K562 (cell line): ENCODE measurements at regions not wholly inside any gene's neighbourhood (a gene's known extent, or its start where the extent isn't known, plus 50 kb on each side); places are given as distances from the start of the nearest gene placed in this dataset.
A peak's percentile ranks its signal among the peaks of the same experiment; 100 is the strongest.

Experiments used
- ATAC-seq: fragments of 200-7000 bp; cut with Tn5 transposase; 3 replicates; pipeline ENCODE4 v1.9.1; 2020; ENCODE audit warnings: moderate library complexity
- BruUV-seq: library from RNA; stranded (reverse); fragments of 400-500 nt; replicated peaks from 2 replicates; lab custom pipeline; 2021; lab: Mats Ljungman, UMichigan
- CTCF ChIA-PET: fragments of 300-600 bp; formaldehyde crosslinking; extraction: SDS; loops from one replicate; lab custom pipeline; 2021; ENCODE audit warnings: low intra/inter-chr PET ratio; lab: Yijun Ruan, JAX
- POLR2A ChIA-PET: fragments of 300-600, 350-650 bp; sonication (Branson Sonifier 250); formaldehyde crosslinking; extraction: SDS; loops from one replicate; lab custom pipeline; 2021; ENCODE audit warnings: antibody characterized with exemption, inconsistent platforms; lab: Yijun Ruan, JAX
- DNase-seq, 4 experiments: peaks; one replicate each; pipeline versions ENCODE4 v3.0.0 to v3.0.0-alpha.2; 2011 to 2018; ENCODE audit warnings: low spot score in 3 of 4, mixed read lengths in 3 of 4; ENCODE audit errors: extremely low read depth in 1 of 4
- FAIRE-seq: peaks from 2 replicates; lab custom pipeline; 2011; peaks lifted over from hg19 to GRCh38; lab: Jason Lieb, UNC
- H2AFZ ChIP-seq: 2 replicates; pipeline ENCODE4 v1.6.0; 2011; ENCODE audit warnings: low read depth, low read length, control low read depth, inconsistent platforms
- H3K27ac ChIP-seq: fragments of 200-600 bp; 3 replicates; pipeline ENCODE4 v1.8.0; 2011; ENCODE audit warnings: low read depth, mild to moderate bottlenecking, control low read depth, inconsistent platforms, low read length, moderate library complexity, mixed read lengths; ENCODE audit errors: extremely low read depth
- H3K27me3 ChIP-seq, 2 experiments: fragments of 300-600 bp in 1 of 2; 2 replicates in 1 of 2; 3 replicates in 1 of 2; pipeline versions ENCODE4 v1.6.0 to v1.8.0; 2011; ENCODE audit warnings: inconsistent platforms in 2 of 2, low read length in 2 of 2, mild to moderate bottlenecking in 1 of 2, mixed read lengths in 1 of 2, moderate library complexity in 1 of 2; ENCODE audit not compliant: control insufficient read depth in 2 of 2, insufficient read depth in 2 of 2
- H3K36me3 ChIP-seq: fragments of 300-600 bp; 3 replicates; pipeline ENCODE4 v1.8.0; 2011; ENCODE audit warnings: mild to moderate bottlenecking, low read length, inconsistent platforms; ENCODE audit not compliant: control insufficient read depth, insufficient read depth
- H3K4me1 ChIP-seq, 2 experiments: fragments of 200-600 bp in 1 of 2; replicated peaks in 1 of 2; 2 replicates in 1 of 2; 3 replicates in 1 of 2; pipeline versions ENCODE4 v1.5.1 to v1.8.0; 2011; ENCODE audit warnings: inconsistent platforms in 2 of 2, low read length in 2 of 2, mild to moderate bottlenecking in 1 of 2, mixed read lengths in 1 of 2, moderate library complexity in 1 of 2; ENCODE audit not compliant: control insufficient read depth in 2 of 2, insufficient read depth in 2 of 2
- H3K4me2 ChIP-seq: 2 replicates; pipeline ENCODE4 v1.6.1; 2011; ENCODE audit warnings: low read length, control low read depth, inconsistent platforms, mixed read lengths; ENCODE audit not compliant: insufficient read depth
- H3K4me3 ChIP-seq: fragments of 200-600 bp; sonication (generic), shearing (Covaris generic); 2 replicates; pipeline ENCODE4 v1.5.1; 2016; ENCODE audit warnings: control low read depth, inconsistent platforms
- H3K79me2 ChIP-seq: fragments of 200-600 bp; 3 replicates; pipeline ENCODE4 v1.8.0; 2011; ENCODE audit warnings: low read length, inconsistent platforms; ENCODE audit not compliant: control insufficient read depth, insufficient read depth
- H3K9ac ChIP-seq, 2 experiments: 2 replicates each; pipeline versions ENCODE4 v1.6.0 to v1.6.1; 2011; ENCODE audit warnings: low read depth in 2 of 2, low read length in 2 of 2, control low read depth in 1 of 2, inconsistent platforms in 1 of 2, mild to moderate bottlenecking in 1 of 2, mixed read lengths in 1 of 2; ENCODE audit not compliant: insufficient read depth in 1 of 2
- H3K9me1 ChIP-seq: one replicate; pipeline ENCODE4 v1.6.0; 2011; ENCODE audit warnings: inconsistent platforms, mild to moderate bottlenecking, low read length, moderate library complexity; ENCODE audit not compliant: control insufficient read depth, insufficient read depth
- H3K9me3 ChIP-seq: replicated peaks from 2 replicates; pipeline ENCODE4 v1.5.1; 2011; ENCODE audit warnings: low read depth, low read length, inconsistent platforms; ENCODE audit not compliant: control insufficient read depth, insufficient read depth
- H4K20me1 ChIP-seq: replicated peaks from 2 replicates; pipeline ENCODE4 v1.6.1; 2011; ENCODE audit warnings: low read length, inconsistent platforms, mixed read lengths; ENCODE audit not compliant: control insufficient read depth, insufficient read depth
- EHMT2 ChIP-seq: fragments of 450-650 bp; IDR thresholded peaks from 2 replicates; pipeline ENCODE4 v1.6.1; 2018; ENCODE audit warnings: antibody characterized with exemption
- HDAC3 ChIP-seq: fragments of 450-650 bp; IDR thresholded peaks from 2 replicates; pipeline ENCODE4 v1.6.1; 2018; ENCODE audit warnings: borderline replicate concordance, mild to moderate bottlenecking, moderate library complexity; ENCODE audit not compliant: partially characterized antibody
- HNRNPUL1 ChIP-seq: fragments of 200-400 bp; formaldehyde crosslinking; IDR thresholded peaks from 2 replicates; pipeline ENCODE4 v1.6.1; 2017; ENCODE audit warnings: low read length
- IFI16 ChIP-seq: fragments of 250-450 bp; sonication (Bioruptor Pico); IDR thresholded peaks from 2 replicates; pipeline ENCODE4 v2.1.2; 2022; ENCODE audit warnings: mild to moderate bottlenecking, inconsistent platforms
- PTBP1 ChIP-seq: fragments of 200-400 bp; formaldehyde crosslinking; IDR thresholded peaks from 2 replicates; pipeline ENCODE4 v1.6.1; 2017; ENCODE audit warnings: low read depth, low read length
- THRAP3 ChIP-seq: fragments of 450-650 bp; IDR thresholded peaks from 2 replicates; pipeline ENCODE4 v1.6.1; 2016; ENCODE audit warnings: mild to moderate bottlenecking, inconsistent platforms, borderline replicate concordance
- ZEB2 ChIP-seq: fragments of 450-650 bp; IDR thresholded peaks from 2 replicates; pipeline ENCODE4 v1.6.1; 2016
- ZNF644 ChIP-seq: fragments of 200-800 bp; sonication (Bioruptor generic); IDR thresholded peaks from 2 replicates; pipeline ENCODE4 v1.6.1; 2016; ENCODE audit warnings: low read depth, missing genetic modification characterization, missing compliant biosample characterization
- WGBS: fragments of 100-300 bp; shearing (Covaris generic); methylation state at CpG from one replicate; pipeline ENCODE4 v1.1.6; 2016; ENCODE audit warnings: low coverage, mixed read lengths; ENCODE audit not compliant: insufficient coverage; ENCODE audit errors: missing lambda C conversion rate; 5-methylcytosine and 5-hydroxymethylcytosine counted together
- in situ Hi-C: fragments of 300-500 bp; cut with MboI; formaldehyde crosslinking; loops from 4 replicates; pipeline ENCODE4 v1.15.0; 2018; ENCODE audit warnings: inconsistent platforms, mixed read lengths
- intact Hi-C: fragments of 100-400 bp; cut with micrococcal nuclease; formaldehyde crosslinking; loops from 2 replicates; pipeline ENCODE4 v1.14.2; 2022
- TF ChIP-seq, protein P1 (sequence below): fragments of 450-650 bp; formaldehyde crosslinking; IDR thresholded peaks from 2 replicates; pipeline ENCODE4 v1.4.0; 2020; ENCODE audit warnings: mild to moderate bottlenecking, moderate library complexity
- TF ChIP-seq, protein P2 (sequence below): fragments of 450-650 bp; formaldehyde crosslinking; IDR thresholded peaks from 2 replicates; pipeline ENCODE4 v1.4.0; 2022; ENCODE audit warnings: mild to moderate bottlenecking, moderate library complexity
- TF ChIP-seq, protein P3 (sequence below): sonication (generic); formaldehyde crosslinking; IDR thresholded peaks from 2 replicates; pipeline ENCODE4 v1.8.0; 2022; ENCODE audit warnings: mild to moderate bottlenecking, missing genetic modification reagents

DNA sequence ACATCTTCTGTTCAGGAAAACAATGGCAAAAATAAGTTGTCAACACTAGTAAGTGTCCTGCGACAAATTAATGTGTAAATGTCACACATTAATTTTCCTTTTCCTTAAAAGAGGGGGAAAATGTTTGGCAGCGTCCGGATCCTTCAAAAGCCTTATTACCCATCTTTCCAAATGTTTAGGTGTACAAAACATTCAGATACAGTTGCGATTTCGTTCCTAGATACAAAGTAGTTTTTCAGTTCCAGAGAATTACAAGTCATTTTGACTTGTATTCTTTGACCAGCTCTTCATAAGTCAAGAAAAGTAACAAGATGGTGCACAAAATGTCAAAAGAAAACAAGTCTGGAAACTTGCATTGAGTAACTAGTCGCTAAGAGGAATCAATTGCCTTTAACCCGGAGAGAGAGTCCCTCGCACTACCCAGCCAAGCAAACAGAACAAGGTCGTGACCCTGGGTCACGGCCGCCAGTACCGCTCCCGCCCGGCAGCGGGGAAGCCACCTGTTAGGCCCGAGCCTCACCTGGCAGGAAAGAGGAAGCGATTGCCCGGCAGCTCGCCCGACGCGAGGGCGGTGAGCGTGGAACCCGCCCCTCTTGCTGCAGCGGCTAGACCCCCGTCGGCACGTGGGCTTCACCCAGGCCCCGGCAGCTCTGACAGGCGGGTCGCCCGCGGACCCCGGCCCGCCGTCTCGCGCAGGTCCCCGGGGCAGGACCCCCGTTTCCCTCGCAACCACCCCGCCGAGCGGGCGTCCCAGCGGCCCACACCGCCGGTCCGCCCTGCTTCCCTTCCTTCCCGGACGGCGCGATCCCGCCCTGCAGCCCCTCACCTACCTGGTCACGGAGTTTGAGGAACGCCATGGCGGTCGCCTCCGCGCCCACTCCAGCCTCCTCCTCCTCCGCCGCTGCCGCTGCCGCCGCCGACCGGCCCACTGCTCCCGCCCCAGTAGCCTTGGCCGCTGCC is 61.0 kb upstream of the ANKRD28 start:
- in situ Hi-C loops: no loop called here
- Histone ChIP-seq H3K9me3 (0 out of 2 replicates have a peak, but pooled peaks cover 5% of the 10 kb centered on the region), H3K27me3 (no peaks in the 10 kb centered on the region), H4K20me1 (peaks cover 5% of the 10 kb centered on the region; the same call in 1 of the 2 replicates), H3K4me3 (peak overlapping the region; percentile 82), H3K9me1 (no peaks in the 10 kb centered on the region), H2AFZ (peak overlapping the region; percentile 63), H3K79me2 (peaks cover 74% of the 10 kb centered on the region), H3K36me3 (peaks cover 25% of the 10 kb centered on the region; the same call in 2 of the 3 replicates), H3K4me2 (peak overlapping the region; percentile 79), H3K9ac (peak overlapping the region; percentile 70 to 95), H3K27ac (peak overlapping the region; percentile 80), H3K4me1 (peaks cover 10 to 30% of the 10 kb centered on the region in 2 experiments)
- FAIRE-seq: peak; percentile 71
- BruUV-seq: no TSS peak
- ChIA-PET POLR2A (interaction anchor here (0.9 kb wide), 1 partner anchor 17 kb away, joined by 3 read pairs; no protein-coding TSS in a partner anchor), CTCF (no interaction called here)
- 1% methylated on average over 56 of the region's 70 CpGs for WGBS
- peak; percentile 49 to 84 (median 58) for DNase-seq
- intact Hi-C loops: no loop called here
- ATAC-seq: peak; percentile 76
- TF ChIP-seq ZEB2 (peak; percentile 95), HNRNPUL1 (no peak), ZNF644 (tag) (no peak), EHMT2 (no peak), IFI16 (CRISPR knock-in tag) (no peak), HDAC3 (peak; percentile 30), THRAP3 (no peak), PTBP1 (no peak)
- TF ChIP-seq, protein P1, sequence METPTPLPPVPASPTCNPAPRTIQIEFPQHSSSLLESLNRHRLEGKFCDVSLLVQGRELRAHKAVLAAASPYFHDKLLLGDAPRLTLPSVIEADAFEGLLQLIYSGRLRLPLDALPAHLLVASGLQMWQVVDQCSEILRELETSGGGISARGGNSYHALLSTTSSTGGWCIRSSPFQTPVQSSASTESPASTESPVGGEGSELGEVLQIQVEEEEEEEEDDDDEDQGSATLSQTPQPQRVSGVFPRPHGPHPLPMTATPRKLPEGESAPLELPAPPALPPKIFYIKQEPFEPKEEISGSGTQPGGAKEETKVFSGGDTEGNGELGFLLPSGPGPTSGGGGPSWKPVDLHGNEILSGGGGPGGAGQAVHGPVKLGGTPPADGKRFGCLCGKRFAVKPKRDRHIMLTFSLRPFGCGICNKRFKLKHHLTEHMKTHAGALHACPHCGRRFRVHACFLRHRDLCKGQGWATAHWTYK (CRISPR knock-in tag): 0 out of 2 replicates have a peak, but pooled peaks have one; percentile 18
- TF ChIP-seq, protein P2, sequence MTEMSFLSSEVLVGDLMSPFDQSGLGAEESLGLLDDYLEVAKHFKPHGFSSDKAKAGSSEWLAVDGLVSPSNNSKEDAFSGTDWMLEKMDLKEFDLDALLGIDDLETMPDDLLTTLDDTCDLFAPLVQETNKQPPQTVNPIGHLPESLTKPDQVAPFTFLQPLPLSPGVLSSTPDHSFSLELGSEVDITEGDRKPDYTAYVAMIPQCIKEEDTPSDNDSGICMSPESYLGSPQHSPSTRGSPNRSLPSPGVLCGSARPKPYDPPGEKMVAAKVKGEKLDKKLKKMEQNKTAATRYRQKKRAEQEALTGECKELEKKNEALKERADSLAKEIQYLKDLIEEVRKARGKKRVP (CRISPR knock-in tag): no peak
- TF ChIP-seq, protein P3, sequence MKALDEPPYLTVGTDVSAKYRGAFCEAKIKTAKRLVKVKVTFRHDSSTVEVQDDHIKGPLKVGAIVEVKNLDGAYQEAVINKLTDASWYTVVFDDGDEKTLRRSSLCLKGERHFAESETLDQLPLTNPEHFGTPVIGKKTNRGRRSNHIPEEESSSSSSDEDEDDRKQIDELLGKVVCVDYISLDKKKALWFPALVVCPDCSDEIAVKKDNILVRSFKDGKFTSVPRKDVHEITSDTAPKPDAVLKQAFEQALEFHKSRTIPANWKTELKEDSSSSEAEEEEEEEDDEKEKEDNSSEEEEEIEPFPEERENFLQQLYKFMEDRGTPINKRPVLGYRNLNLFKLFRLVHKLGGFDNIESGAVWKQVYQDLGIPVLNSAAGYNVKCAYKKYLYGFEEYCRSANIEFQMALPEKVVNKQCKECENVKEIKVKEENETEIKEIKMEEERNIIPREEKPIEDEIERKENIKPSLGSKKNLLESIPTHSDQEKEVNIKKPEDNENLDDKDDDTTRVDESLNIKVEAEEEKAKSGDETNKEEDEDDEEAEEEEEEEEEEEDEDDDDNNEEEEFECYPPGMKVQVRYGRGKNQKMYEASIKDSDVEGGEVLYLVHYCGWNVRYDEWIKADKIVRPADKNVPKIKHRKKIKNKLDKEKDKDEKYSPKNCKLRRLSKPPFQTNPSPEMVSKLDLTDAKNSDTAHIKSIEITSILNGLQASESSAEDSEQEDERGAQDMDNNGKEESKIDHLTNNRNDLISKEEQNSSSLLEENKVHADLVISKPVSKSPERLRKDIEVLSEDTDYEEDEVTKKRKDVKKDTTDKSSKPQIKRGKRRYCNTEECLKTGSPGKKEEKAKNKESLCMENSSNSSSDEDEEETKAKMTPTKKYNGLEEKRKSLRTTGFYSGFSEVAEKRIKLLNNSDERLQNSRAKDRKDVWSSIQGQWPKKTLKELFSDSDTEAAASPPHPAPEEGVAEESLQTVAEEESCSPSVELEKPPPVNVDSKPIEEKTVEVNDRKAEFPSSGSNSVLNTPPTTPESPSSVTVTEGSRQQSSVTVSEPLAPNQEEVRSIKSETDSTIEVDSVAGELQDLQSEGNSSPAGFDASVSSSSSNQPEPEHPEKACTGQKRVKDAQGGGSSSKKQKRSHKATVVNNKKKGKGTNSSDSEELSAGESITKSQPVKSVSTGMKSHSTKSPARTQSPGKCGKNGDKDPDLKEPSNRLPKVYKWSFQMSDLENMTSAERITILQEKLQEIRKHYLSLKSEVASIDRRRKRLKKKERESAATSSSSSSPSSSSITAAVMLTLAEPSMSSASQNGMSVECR: peak; percentile 75
